ENCODE measurements at regions not wholly inside any gene's neighbourhood (a gene's known extent, or its start where the extent isn't known, plus 50 kb on each side); places are given as distances from the start of the nearest gene placed in this dataset.

DNA sequence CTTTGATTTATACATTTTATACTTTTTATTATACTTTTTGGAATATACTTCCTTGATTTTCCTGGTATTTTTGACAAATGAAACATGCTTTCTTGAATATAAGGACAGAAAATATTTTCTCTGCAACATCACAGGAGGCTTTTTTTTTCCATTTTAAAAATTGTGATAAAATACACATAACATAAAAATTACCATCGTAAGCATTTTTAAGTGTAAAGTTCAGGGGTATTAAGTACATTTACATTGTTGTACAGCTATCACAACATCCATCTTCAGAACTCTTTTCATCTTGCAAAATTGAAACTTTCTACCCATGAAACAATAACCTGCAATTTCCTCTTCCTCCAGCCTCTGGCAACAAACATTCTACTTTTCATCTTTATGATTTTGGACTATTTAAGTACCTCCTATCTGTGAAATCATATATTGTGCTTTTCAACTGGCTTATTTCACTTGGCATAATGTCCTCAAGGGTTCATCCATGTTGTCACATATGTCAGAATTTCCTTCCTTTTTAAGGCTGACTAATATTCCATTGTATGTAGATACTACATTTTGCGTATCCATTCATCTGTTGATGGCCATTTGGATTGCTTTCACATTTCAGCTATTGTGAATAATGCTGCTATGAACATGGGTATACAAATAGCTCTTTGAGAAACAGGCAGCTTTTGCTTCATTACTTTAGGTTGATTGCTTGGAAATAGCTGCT lies 412.6 kb downstream of the RAPGEF2 start:
- TF ChIP-seq EZH2 (optimal IDR thresholded peaks at IDR 0.05; ENCODE audit: low read depth, low read length) (no peak), EZH2phosphoT487 (IDR thresholded peaks at IDR 0.05; ENCODE audit: low read length) (no peak), CTCF (IDR thresholded peaks at IDR 0.05; ENCODE audit: low read length) (no peak)

Measured in MM.1S (cell line).